Stimulated activated naive B cell treated with anti-CD40 and anti-IgM and Interleukin-4, amounts not matched to agents 10 μg/mL and 1 μg/mL and 100 μg/mL, for 72 hours (primary cell): ENCODE measurements at regions not wholly inside any gene's neighbourhood (a gene's known extent, or its start where the extent isn't known, plus 50 kb on each side); places are given as distances from the start of the nearest gene placed in this dataset.

Experiments used
- ATAC-seq, 2 donors: fragments of 150-1000 bp; cut with Tn5 transposase; replicated peaks; 2 replicates each; pipeline ENCODE4 v1.10.0; 2021; ENCODE audit warnings: moderate library complexity in 1 of 2
- DNase-seq: peaks from one replicate; pipeline ENCODE4 v3.0.0; 2021
- H3K27ac Mint-ChIP-seq: one replicate; pipeline ENCODE4 v1.8.0; 2022; ENCODE audit warnings: mild to moderate bottlenecking, mixed read lengths
- H3K27me3 Mint-ChIP-seq, 2 donors: one replicate each; pipeline ENCODE4 v1.8.0; 2022; ENCODE audit warnings: mixed read lengths in 2 of 2
- H3K36me3 Mint-ChIP-seq, 2 donors: one replicate each; pipeline ENCODE4 v1.8.0; 2022; ENCODE audit warnings: mixed read lengths in 2 of 2, mild to moderate bottlenecking in 1 of 2
- H3K4me1 Mint-ChIP-seq, 2 donors: one replicate each; pipeline ENCODE4 v1.8.0; 2022; ENCODE audit warnings: mixed read lengths in 2 of 2, mild to moderate bottlenecking in 1 of 2
- H3K4me3 Mint-ChIP-seq, 2 donors: one replicate each; pipeline ENCODE4 v1.8.0; 2022; ENCODE audit warnings: mild to moderate bottlenecking in 2 of 2, mixed read lengths in 2 of 2, moderate library complexity in 1 of 2
- H3K9me3 Mint-ChIP-seq, 2 donors: one replicate each; pipeline ENCODE4 v1.8.0; 2022; ENCODE audit warnings: mixed read lengths in 2 of 2, mild to moderate bottlenecking in 1 of 2

- H3K36me3 Mint-ChIP-seq: no peaks in the 10 kb centered on the region
- no peaks in the 10 kb centered on the region for H3K9me3 Mint-ChIP-seq
- peak overlapping the region; percentile 52 to 66 for H3K4me3 Mint-ChIP-seq
- H3K4me1 Mint-ChIP-seq: peaks cover 33 to 73% of the 10 kb centered on the region in 2 donors
- ATAC-seq: no peak
- H3K27ac Mint-ChIP-seq: peak overlapping the region; percentile 93
- no peak for DNase-seq
- no peaks in the 10 kb centered on the region for H3K27me3 Mint-ChIP-seq
These were observed 50.6 kb upstream of the SPAG16 start for GRCh38 chr2:213233438-213234330.
